ENCODE measurements at regions not wholly inside any gene's neighbourhood (a gene's known extent, or its start where the extent isn't known, plus 50 kb on each side); places are given as distances from the start of the nearest gene placed in this dataset.

- no peak for DNase-seq
Observed at GRCh38 chr2:200725596-200725995, 86.1 kb upstream of the BZW1 start.

DNA sequence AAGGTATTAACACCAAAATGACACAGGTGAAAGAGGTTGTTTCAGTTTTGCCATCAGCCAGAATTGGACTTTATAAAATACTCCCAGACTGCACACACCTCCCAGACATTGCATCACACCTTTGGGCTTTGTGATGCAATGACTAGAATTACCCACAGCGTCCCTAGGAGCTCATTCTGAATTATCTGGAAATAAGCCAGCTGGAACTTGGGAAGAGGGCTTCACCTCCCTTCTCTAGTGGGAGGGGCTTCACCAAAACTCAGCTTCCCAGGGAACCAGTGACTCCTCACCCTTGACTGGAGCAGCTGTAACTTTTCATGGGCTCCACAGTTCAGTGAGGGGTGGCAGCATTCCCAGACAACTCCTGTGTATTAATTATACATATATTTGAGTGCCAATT, 83.1 kb upstream of the BZW1 start:
- DNase-seq, result no peak

GRCh38 chr2:200730302-200730701, 81.4 kb upstream of the BZW1 start:
- no peak for DNase-seq

- no peak for DNase-seq
Observed at GRCh38 chr2:200730960-200731359, 80.8 kb upstream of the BZW1 start.

GRCh38 chr2:200732866-200733265, 78.8 kb upstream of the BZW1 start:
- peak; percentile 26 for DNase-seq

GRCh38 chr2:200733713-200734198, 78.0 kb upstream of the BZW1 start:
- DNase-seq, result no peak

GRCh38 chr2:200735061-200735460, 76.6 kb upstream of the BZW1 start:
- DNase-seq, result no peak

DNA sequence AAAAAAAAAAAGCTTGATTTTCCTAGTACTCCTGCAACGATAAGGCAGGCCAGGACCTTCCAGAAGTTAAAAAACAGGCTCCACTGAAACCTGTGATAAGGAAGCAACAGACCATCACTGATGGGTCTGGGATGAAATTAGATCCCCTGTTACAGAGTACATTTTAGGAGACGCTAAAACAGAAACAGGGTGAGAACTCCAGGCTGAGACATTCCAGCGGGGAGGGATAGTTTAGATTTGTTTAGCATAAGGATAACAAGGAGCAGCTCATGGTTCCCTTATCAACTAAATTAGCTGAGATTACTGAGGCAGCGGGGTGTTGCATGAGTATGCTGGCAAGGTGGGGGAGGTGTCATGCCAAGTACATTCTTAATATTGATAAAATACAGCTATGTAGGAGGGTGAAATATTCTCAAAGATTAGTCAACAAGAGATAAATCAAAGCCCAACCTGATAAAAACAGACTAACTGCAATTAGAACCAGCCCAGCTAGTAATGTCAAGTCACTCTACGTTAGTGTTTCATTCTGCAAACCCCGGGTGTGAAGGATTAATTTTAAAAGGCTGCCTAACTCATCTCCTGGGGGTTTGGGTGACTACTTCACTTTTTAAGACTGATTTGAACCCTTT, 75.0 kb upstream of the BZW1 start:
- DNase-seq, result no peak

DNA sequence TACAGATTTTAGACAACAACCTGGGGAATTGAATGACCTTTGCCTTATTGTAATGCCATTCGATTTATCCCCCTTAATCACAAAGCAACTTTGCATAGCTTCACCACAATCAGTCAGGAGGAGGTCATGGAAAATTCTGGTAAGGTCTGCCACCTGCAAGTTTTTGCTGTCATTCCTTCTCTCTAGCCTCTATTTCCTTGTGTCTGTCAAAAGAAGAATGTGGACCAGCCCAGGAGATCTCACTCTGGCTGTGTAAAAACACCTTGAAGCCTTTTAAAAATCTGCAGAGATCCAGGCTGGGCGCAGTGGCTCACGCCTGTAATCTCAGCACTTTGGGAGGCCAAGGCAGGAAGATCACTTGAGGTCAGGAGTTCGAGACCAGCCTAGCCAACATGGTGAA, 74.1 kb upstream of the BZW1 start:
- no peak for DNase-seq

DNA sequence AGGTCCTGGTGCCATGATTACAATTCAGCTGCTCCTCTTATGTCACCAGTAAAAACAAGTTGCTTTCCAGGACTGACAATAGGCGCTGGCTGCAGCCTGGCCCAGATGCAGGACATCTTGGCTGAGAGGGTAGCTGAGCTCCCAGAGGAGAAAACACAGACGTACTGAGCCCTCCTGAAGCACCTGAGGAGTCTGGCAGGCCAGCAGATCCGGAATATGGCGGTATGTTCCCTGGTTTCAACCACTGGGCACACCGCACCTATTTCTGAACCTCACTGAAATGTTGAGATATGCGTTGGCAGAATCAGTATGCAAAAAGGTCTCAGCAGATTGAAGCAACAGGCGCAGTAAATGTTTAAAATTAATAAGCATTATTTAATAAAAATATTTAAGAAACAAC, 73.1 kb upstream of the BZW1 start:
- DNase-seq, result no peak

- DNase-seq, result no peak
Observed at GRCh38 chr2:200740907-200741306, 70.8 kb upstream of the BZW1 start.

GRCh38 chr2:200741468-200742202, 70.1 kb upstream of the BZW1 start:
- no peak for DNase-seq

DNA sequence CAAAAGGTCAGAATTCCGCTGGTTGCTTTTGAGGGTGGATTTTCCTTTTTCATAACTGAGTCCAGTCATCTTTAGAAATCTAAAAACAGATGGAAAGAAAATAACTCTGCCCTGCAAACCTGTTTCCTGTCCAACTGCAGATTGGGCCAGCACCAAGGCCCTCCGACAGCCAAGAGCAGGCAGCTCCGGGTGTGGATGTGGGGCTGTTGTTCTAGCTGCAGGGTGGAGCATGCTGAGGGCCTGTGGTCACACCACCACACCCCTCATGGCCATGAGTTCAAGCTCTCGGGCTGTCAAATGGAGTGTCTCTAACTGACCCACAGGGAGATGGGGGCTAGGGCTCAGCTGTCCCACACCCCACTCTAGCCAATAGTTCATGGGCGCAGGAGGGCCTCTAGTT, 69.3 kb upstream of the BZW1 start:
- no peak for DNase-seq

- DNase-seq, result no peak
Observed at GRCh38 chr2:200743042-200743676, 68.6 kb upstream of the BZW1 start.

DNA sequence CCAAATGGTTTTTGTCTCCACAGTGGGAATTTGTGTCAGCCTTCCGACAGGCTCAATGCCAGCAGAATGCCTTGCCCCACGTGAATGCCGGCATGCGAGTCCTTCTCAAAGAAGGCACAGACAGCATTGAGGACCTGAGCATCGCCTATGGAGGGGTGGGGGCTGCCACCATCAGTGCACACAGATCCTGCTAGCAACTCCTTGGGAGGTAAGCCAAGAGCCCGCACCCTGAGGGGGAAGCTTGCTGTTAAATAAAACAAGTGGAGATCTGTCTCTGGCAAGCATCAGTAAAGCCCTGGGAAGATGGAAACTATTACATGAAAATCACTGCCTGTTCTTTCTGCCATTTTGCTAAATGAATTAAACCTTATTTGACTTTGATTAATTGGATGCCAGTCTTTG, 67.5 kb upstream of the BZW1 start:
- DNase-seq, result no peak

GRCh38 chr2:200746301-200746700, 65.4 kb upstream of the BZW1 start:
- no peak for DNase-seq

DNA sequence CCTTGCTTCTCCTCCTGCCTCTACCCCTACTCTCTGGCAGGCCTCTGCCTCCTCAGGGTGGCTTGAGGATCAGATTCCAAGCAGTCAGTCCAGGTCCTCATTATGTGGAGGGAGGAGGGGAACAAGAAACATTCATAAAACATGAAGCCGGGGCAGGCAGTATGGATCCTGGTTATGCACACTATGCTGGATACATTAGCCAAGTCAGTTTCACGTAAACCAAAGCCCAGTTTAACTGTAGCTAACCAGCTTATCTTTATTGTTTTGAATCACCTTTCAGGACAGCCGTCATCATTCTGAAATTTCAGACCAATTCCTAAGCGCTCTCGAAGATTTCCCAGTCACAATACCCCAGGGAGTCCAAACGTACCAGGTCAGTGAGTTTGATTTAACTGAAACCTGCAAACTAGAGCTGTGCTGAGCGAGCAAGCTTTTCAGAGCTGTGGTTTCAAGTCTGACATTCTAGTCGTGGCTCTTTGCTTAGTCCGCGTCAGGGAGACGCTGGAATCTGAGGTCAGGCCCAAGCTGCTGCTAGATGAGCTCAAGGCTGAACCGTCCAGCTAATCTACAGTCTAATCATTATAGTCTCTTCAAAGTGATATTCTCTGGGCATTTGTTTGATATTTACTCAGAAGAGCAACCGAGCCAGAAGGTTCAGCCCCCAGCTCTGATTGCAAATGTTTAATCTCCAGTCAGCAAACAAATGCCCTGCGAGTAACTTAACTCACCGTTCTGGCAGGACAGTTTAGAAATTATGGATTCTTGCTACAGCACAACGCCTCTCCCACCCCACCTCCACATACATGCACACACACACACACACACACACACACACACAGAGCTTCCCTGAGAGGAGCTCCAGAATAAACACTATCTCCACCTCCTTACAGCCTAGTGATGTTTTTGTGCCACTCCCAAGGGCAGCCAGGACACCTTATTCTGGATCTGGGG, 63.8 kb upstream of the BZW1 start:
- no peak for DNase-seq

- DNase-seq, result peak; percentile 79
Observed at GRCh38 chr2:200748779-200749178, 62.9 kb upstream of the BZW1 start.

GRCh38 chr2:200749631-200750322, 61.9 kb upstream of the BZW1 start:
- no peak for DNase-seq

DNA sequence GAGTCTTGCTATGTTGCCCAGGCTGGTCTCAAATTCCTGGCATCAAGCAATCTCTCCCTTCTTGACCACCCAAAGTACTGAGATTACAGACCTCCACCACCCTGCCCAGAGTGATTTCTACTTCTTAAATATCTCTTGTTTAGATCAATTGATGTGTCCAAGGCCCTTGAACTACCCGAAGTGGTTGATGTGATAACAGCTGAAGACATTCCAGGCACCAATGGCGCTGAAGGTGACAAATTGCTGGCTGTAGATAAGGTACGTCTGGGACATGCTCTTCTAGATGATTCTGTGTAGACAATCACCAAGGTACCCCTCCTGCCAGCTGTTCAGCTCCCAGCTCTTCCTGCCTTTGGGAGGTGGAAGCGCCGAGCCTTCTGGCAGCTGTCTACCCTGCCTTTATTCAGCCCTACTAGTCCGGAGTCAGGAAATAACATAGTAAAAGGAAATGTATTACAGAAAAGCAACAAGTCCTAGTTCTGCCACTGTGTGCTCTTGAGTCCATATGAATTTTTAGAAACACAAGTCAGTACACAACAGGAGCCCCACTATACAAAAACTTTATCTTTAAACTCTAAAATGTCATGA, 61.3 kb upstream of the BZW1 start:
- no peak for DNase-seq

DNA sequence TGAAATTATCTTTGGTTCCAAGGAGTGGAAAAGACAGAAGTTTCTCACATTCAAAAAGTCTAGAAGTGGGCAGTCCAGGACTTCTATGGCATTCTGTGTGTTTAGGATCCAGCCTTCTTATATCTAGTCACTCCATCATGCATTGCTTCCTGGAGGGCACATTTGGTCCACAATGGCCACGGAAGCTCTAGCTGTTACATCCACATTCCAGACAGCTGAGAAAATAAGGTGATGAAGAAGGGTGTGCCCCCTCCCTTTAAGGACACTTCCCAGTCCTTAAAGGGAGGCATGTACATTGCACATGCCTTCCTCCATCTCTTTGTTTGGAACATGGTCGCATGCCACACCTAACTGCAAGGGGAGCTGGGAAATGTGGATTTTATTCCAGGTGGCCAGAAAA, 59.9 kb upstream of the BZW1 start:
- no peak for DNase-seq

DNA sequence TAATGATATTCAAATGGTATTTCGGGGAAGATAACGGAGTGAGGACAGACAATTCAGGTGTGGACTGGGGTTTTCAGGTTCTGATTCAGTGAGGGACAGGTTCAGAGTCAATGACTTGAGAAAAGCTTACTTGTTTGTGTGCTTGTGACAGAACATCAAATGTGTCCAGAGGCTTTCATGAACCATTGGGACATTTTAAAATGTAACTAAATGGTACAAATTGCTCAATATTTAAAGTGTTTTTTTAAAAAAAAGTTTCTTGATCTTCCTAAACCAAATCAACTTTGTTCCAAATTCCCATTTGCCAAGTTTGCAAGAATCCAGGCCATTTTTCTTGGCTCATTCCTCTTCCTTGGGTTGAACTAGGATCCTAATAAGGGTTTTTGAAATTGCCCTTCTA, 59.4 kb upstream of the BZW1 start:
- no peak for DNase-seq
